ENCODE measurements at regions not wholly inside any gene's neighbourhood (a gene's known extent, or its start where the extent isn't known, plus 50 kb on each side); places are given as distances from the start of the nearest gene placed in this dataset.
A peak's percentile ranks its signal among the peaks of the same experiment; 100 is the strongest.

- peak; percentile 62 for TF ChIP-seq CTCF (IDR thresholded peaks at IDR 0.05; ENCODE audit: insufficient read depth, low read depth, low read length, missing control alignments)
- no peak overlapping the region for H3K4me3 ChIP-seq (ENCODE audit: low read depth, low read length)
- peak; percentile 54 for DNase-seq (ENCODE audit: low read depth)
Observed at GRCh38 chr12:91326058-91327027, 143.7 kb upstream of the DCN start.

- TF ChIP-seq CTCF (IDR thresholded peaks at IDR 0.05; ENCODE audit: insufficient read depth, low read depth, low read length, missing control alignments) = no peak
- no peak overlapping the region for H3K4me3 ChIP-seq (ENCODE audit: low read depth, low read length)
- no peak for DNase-seq (ENCODE audit: low read depth)
Observed at GRCh38 chr12:91320999-91321398, 138.4 kb upstream of the DCN start.

GRCh38 chr12:91319071-91319760 lies 136.6 kb upstream of the DCN start:
- DNase-seq (ENCODE audit: low read depth) = no peak
- no peak overlapping the region for H3K4me3 ChIP-seq (ENCODE audit: low read depth, low read length)
- TF ChIP-seq CTCF (IDR thresholded peaks at IDR 0.05; ENCODE audit: insufficient read depth, low read depth, low read length, missing control alignments) = no peak

- no peak for TF ChIP-seq CTCF (IDR thresholded peaks at IDR 0.05; ENCODE audit: insufficient read depth, low read depth, low read length, missing control alignments)
- H3K4me3 ChIP-seq (ENCODE audit: low read depth, low read length) = no peak overlapping the region
- no peak for DNase-seq (ENCODE audit: low read depth)
Observed at GRCh38 chr12:91317306-91317705, 134.7 kb upstream of the DCN start.

- H3K4me3 ChIP-seq (ENCODE audit: low read depth, low read length) = no peak overlapping the region
- TF ChIP-seq CTCF (IDR thresholded peaks at IDR 0.05; ENCODE audit: insufficient read depth, low read depth, low read length, missing control alignments) = no peak
- DNase-seq (ENCODE audit: low read depth) = no peak
Observed at GRCh38 chr12:91316907-91317269, 134.3 kb upstream of the DCN start.

GRCh38 chr12:91316161-91316906 lies 133.7 kb upstream of the DCN start:
- no peak for DNase-seq (ENCODE audit: low read depth)
- no peak for TF ChIP-seq CTCF (IDR thresholded peaks at IDR 0.05; ENCODE audit: insufficient read depth, low read depth, low read length, missing control alignments)
- H3K4me3 ChIP-seq (ENCODE audit: low read depth, low read length) = no peak overlapping the region
